ENCODE measurements at regions not wholly inside any gene's neighbourhood (a gene's known extent, or its start where the extent isn't known, plus 50 kb on each side); places are given as distances from the start of the nearest gene placed in this dataset.

- no peak overlapping the region for H3K4me2 ChIP-seq (ENCODE audit: low read length)
- no peaks in the 10 kb centered on the region for H3K9me3 ChIP-seq (ENCODE audit: low read length)
- H3F3A ChIP-seq (ENCODE audit: insufficient read depth, low read length) = no peaks in the 10 kb centered on the region
- no peaks in the 10 kb centered on the region for H3K36me3 ChIP-seq (ENCODE audit: insufficient read depth, low read length)
- TF ChIP-seq CTCF (IDR thresholded peaks at IDR 0.05; ENCODE audit: low read length) (no peak), EZH2 (IDR thresholded peaks at IDR 0.05; ENCODE audit: borderline replicate concordance, low read length) (no peak)
- no peaks in the 10 kb centered on the region for H3K4me1 ChIP-seq (ENCODE audit: insufficient read depth, low read length, severe bottlenecking)
- no peak overlapping the region for H3K27ac ChIP-seq (ENCODE audit: low read depth, low read length, poor library complexity, severe bottlenecking)
- no peak overlapping the region for H3K4me3 ChIP-seq (ENCODE audit: low read depth, low read length, poor library complexity, severe bottlenecking)
- no peaks in the 10 kb centered on the region for H4K20me1 ChIP-seq (ENCODE audit: insufficient read depth, low read length)
- no peaks in the 10 kb centered on the region for H3K27me3 ChIP-seq (ENCODE audit: insufficient read depth, low read length)
- no peak overlapping the region for H2AFZ ChIP-seq (ENCODE audit: low read length)
- H3K9ac ChIP-seq (ENCODE audit: low read length) = no peak overlapping the region
- no peaks in the 10 kb centered on the region for H3K9me2 ChIP-seq (ENCODE audit: low read depth, low read length)
- H3K79me2 ChIP-seq (ENCODE audit: insufficient read depth, low read length) = no peaks in the 10 kb centered on the region
Observed at GRCh38 chr9:13597427-13597826, 317.9 kb upstream of the MPDZ start.

GRCh38 chr9:13597004-13597403, 317.5 kb upstream of the MPDZ start:
- no peak overlapping the region for H3K4me2 ChIP-seq (ENCODE audit: low read length)
- no peak overlapping the region for H3K4me3 ChIP-seq (ENCODE audit: low read depth, low read length, poor library complexity, severe bottlenecking)
- no peaks in the 10 kb centered on the region for H3K9me2 ChIP-seq (ENCODE audit: low read depth, low read length)

GRCh38 chr9:13596383-13596970, 317.0 kb upstream of the MPDZ start:
- H4K20me1 ChIP-seq (ENCODE audit: insufficient read depth, low read length) = no peaks in the 10 kb centered on the region
- no peak overlapping the region for H2AFZ ChIP-seq (ENCODE audit: low read length)
- no peaks in the 10 kb centered on the region for H3K9me2 ChIP-seq (ENCODE audit: low read depth, low read length)
- H3K4me1 ChIP-seq (ENCODE audit: insufficient read depth, low read length, severe bottlenecking) = no peaks in the 10 kb centered on the region
- no peaks in the 10 kb centered on the region for H3K79me2 ChIP-seq (ENCODE audit: insufficient read depth, low read length)
- H3K27ac ChIP-seq (ENCODE audit: low read depth, low read length, poor library complexity, severe bottlenecking) = no peak overlapping the region
- H3F3A ChIP-seq (ENCODE audit: insufficient read depth, low read length) = no peaks in the 10 kb centered on the region
- no peaks in the 10 kb centered on the region for H3K27me3 ChIP-seq (ENCODE audit: insufficient read depth, low read length)
- no peaks in the 10 kb centered on the region for H3K36me3 ChIP-seq (ENCODE audit: insufficient read depth, low read length)
- H3K9me3 ChIP-seq (ENCODE audit: low read length) = no peaks in the 10 kb centered on the region
- TF ChIP-seq EZH2 (IDR thresholded peaks at IDR 0.05; ENCODE audit: borderline replicate concordance, low read length) (no peak), CTCF (IDR thresholded peaks at IDR 0.05; ENCODE audit: low read length) (no peak)
- H3K4me2 ChIP-seq (ENCODE audit: low read length) = no peak overlapping the region
- H3K9ac ChIP-seq (ENCODE audit: low read length) = no peak overlapping the region
- H3K4me3 ChIP-seq (ENCODE audit: low read depth, low read length, poor library complexity, severe bottlenecking) = no peak overlapping the region

More at GRCh38 chr9:13597004-13597403, 317.5 kb upstream of the MPDZ start:
- H3F3A ChIP-seq (ENCODE audit: insufficient read depth, low read length) = no peaks in the 10 kb centered on the region
- H4K20me1 ChIP-seq (ENCODE audit: insufficient read depth, low read length) = no peaks in the 10 kb centered on the region
- H3K4me1 ChIP-seq (ENCODE audit: insufficient read depth, low read length, severe bottlenecking) = no peaks in the 10 kb centered on the region
- H2AFZ ChIP-seq (ENCODE audit: low read length) = no peak overlapping the region
- no peaks in the 10 kb centered on the region for H3K9me3 ChIP-seq (ENCODE audit: low read length)
- no peak overlapping the region for H3K9ac ChIP-seq (ENCODE audit: low read length)
- H3K36me3 ChIP-seq (ENCODE audit: insufficient read depth, low read length) = no peaks in the 10 kb centered on the region
- no peaks in the 10 kb centered on the region for H3K27me3 ChIP-seq (ENCODE audit: insufficient read depth, low read length)
- H3K79me2 ChIP-seq (ENCODE audit: insufficient read depth, low read length) = no peaks in the 10 kb centered on the region
- H3K27ac ChIP-seq (ENCODE audit: low read depth, low read length, poor library complexity, severe bottlenecking) = no peak overlapping the region
- TF ChIP-seq EZH2 (IDR thresholded peaks at IDR 0.05; ENCODE audit: borderline replicate concordance, low read length) (no peak), CTCF (IDR thresholded peaks at IDR 0.05; ENCODE audit: low read length) (no peak)
